ENCODE measurements at regions not wholly inside any gene's neighbourhood (a gene's known extent, or its start where the extent isn't known, plus 50 kb on each side); places are given as distances from the start of the nearest gene placed in this dataset.
"Not testable (repeated sequence)": the region's sequence is repeated elsewhere in the genome, so short reads cannot be mapped to it uniquely, and the experiment has no call there.

GRCh38 chr12:84198294-84198946 lies 714.2 kb downstream of the SLC6A15 start:
- DNase-seq = no peak

- DNase-seq = no peak
Measured at GRCh38 chr12:84191779-84192178, 720.8 kb downstream of the SLC6A15 start.

DNA sequence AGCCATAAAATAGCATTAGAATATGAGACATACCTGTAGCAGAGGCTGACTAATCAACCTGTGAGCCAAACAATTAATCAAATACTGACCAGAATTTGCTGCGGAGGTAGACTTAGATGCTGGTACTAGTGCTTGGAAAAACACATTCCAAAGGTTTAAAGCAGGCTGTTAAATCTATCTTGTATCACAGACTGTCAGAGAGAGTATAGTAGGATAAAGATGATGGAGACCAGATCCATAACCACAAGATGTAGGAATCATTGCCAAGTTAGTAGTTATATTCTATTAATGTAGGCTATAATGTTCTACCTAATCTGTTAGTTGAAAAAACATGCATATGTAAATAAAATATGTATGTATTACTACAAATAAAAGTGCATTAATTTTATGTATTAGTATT lies 726.2 kb downstream of the SLC6A15 start:
- DNase-seq = no peak

DNA sequence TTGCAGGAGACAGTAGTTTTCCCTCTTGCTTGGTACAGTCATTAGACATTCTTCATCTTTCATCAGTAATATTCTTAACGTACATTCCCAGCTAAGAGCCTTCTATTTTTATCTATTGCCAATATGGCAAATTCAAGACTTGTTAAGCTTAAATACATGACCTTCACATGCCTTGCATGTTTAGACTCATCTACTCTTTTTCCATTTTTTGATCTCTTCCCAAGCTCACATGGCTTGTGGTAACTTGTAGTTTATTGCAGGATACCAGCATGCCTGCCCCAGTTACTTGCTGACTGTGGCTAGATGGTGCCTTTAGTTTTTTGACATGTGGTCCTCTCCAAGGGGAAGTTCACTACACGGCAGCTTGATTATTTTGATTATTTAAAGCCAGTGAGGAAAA lies 729.0 kb downstream of the SLC6A15 start:
- DNase-seq = no peak

DNA sequence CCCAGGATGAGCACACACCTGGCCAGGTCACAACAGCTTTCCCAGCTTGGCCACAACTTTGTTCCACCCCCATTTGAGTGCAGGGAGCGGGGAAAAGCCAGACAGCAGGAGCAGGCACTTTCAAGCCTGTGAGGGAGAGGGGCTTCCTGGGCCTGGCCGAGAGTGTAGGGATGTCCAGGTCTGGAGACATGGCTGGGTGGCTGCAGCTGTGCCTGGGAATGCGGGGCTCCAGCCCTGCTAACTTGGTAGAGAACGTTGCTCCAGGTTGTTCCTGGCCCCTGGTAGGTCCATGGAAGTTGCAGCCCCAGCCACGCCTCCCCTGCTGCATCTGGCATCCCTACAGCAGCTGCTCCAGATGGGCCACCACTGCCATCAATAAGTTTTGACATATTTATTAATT lies 738.5 kb downstream of the SLC6A15 start:
- no peak for DNase-seq

GRCh38 chr12:84172823-84173424 lies 739.7 kb downstream of the SLC6A15 start:
- DNase-seq = no peak

GRCh38 chr12:84166812-84167211 lies 745.8 kb downstream of the SLC6A15 start:
- no peak for DNase-seq

DNA sequence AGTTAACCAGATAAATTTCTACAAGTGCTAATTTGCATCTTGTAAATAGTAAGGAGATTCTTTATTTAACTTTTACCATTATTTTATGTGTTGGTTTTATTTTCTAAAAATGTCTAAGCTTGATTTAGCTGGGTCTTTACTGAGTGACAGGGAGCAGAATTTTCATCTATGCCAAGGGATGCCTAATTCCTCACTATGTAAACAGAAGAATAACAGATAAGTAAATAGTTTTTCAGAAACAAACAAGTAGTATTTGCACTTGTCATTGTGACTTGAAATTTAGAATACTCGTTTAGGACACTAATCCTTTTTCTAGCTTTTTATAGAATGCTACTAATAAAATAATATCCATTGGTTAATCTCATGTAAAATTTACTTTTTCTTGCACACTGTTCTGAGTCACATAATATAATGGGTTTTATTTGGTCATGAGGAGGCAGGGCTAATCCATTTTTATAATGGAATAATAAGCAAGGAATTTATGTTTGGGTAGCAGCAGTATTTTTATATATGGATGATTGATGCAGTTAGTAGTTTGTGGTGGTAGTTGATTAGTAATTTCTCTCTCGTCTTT lies 746.5 kb downstream of the SLC6A15 start:
- no peak for DNase-seq

DNA sequence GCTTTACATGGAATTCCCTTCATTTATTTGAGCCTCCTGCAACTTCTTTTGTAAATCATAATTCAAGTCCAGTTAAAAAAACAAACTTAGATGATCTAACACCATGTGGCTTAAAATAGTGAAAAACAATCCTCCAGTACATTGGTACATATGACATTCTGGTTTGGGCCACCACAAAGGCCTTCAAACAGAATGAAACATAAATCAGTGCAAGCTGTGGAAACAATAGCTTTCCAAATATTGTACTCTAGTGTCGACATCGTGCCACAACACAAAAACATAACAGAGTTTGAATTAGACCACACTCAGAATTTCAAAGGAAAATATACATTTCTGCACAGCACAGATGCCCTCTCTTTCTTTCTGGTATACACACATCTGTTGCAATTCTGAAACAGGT lies 751.3 kb downstream of the SLC6A15 start:
- no peak for DNase-seq

- DNase-seq = no peak
Measured at GRCh38 chr12:84159260-84159659, 753.3 kb downstream of the SLC6A15 start.

DNA sequence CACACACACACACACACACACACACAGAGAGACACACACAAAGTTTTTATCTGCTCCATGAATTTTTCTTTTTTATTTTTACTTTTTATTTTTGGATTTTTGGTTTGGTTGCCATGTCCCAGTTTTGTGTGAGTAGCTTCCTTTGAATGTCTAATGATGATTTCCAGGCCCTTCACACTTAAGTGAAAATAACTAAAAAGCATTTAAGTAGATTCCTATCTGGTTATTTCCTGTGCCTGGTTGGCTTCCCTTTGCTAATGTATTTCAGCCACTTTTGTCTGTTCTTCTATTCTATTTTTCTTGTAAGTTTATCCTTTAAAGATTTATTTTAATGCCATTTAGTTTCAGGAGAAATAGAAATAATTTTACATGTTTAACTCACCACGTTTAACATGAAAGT lies 755.4 kb downstream of the SLC6A15 start:
- DNase-seq = no peak

GRCh38 chr12:84154991-84155930 lies 757.3 kb downstream of the SLC6A15 start:
- not testable (repeated sequence) for DNase-seq

DNA sequence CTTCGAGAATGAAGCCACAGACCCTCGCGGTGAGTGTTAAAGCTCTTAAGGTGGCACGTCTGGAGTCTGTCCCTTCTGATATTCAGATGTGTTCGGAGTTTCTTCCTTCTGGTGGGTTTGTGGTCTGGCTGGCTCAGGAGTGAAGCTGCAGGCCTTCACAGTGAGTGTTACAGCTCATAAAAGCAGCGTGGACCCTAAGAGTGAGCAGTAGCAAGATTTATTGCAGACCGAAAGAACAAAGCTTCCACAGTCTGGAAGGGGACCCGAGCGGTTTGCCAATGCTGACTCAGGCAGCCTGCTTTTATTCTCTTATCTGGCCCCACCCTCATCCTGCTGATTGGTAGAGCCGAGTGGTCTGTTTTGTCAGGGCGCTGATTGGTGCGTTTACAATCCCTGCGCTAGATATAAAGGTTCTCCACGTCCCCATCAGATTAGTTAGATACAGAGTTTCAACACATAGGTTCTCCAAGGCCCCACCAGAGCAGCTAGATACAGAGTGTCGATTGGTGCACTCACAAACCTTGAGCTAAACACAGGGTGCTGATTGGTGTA lies 758.1 kb downstream of the SLC6A15 start:
- not testable (repeated sequence) for DNase-seq

GRCh38 chr12:84150201-84150600 lies 762.4 kb downstream of the SLC6A15 start:
- no peak for DNase-seq

GRCh38 chr12:84148335-84148734 lies 764.3 kb downstream of the SLC6A15 start:
- DNase-seq = no peak

- no peak for DNase-seq
Measured at GRCh38 chr12:84136862-84137367, 775.7 kb downstream of the SLC6A15 start.

GRCh38 chr12:84135586-84136279 lies 776.9 kb downstream of the SLC6A15 start:
- no peak for DNase-seq

GRCh38 chr12:84134797-84135366 lies 777.7 kb downstream of the SLC6A15 start:
- DNase-seq = no peak

- DNase-seq = no peak
Measured at GRCh38 chr12:84131076-84131475, 781.5 kb downstream of the SLC6A15 start.

DNA sequence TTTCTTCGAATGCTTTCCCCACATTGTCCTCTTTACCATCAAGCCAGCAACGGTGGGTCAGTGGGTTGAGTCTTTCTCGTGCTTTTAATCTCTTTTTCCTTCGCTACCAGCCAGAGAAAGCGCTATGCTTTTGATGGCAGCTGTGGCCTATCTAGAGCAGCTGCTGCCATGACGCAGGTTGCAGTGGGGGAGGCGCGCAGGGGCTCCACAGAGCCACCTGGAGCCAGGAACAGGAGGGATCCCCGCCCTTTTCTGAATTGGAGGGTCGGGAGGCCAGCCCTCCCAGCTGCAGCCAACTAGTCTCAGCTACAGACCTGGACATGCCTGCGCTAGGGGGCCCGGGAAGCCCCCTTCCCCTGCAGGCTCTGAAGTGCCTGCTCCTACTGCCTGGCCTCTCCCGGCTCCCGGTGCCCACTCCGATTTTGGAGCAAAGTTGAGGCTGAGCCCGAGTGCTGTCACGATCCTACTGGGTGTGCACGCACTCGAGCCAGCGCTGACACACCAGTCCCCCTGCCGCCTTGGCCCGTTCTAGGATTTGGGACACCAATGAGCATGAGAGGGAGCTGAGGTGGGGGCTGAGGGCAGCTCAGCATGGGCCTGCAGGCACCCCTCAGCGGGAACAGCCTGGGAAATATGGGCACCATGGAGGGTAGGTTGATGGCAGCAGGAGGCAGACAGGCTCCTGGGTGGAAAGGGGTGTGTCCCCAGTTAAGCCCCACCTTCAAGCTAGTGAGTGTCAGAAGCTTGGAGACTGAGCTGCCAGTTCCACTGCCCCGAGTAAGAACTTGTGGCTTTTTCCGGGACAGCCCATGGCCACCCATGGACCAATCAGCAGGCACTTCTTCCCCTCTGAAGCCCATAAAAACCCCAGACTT lies 784.2 kb downstream of the SLC6A15 start:
- DNase-seq = no peak

DNA sequence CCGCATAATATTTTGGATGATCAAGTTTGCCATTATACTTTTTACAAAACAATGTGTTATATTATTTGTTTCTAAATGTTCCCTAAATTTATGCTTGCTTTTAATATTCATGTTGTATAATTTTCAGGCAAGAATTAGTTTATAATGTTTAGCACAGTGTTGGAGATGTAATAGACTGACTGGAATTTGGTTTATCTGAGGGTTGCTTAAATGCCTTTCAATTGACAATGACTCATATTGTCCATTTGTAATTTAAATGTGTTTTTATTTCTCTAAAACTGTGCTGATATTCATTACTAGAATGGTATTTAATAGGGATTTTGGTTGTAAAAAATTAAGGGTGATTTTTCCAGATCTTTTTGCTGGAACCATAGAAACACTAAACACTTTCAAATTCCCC lies 788.4 kb downstream of the SLC6A15 start:
- no peak for DNase-seq
